H9 (cell line): ENCODE measurements at regions not wholly inside any gene's neighbourhood (a gene's known extent, or its start where the extent isn't known, plus 50 kb on each side); places are given as distances from the start of the nearest gene placed in this dataset.

Source experiments
- DNase-seq: peaks from one replicate; pipeline ENCODE4 v3.0.0-alpha.2; 2017
- H2AFZ ChIP-seq: one replicate; pipeline ENCODE4 v1.6.1; 2013; ENCODE audit warnings: mild to moderate bottlenecking, low read length, control low read depth, moderate library complexity
- H2AK5ac ChIP-seq: 2 replicates; pipeline ENCODE4 v1.6.1; 2013; ENCODE audit warnings: low read length, control low read depth, mixed read lengths; ENCODE audit not compliant: insufficient read length
- H2BK120ac ChIP-seq: one replicate; pipeline ENCODE4 v1.6.1; 2013; ENCODE audit warnings: low read depth, mild to moderate bottlenecking, low read length, control low read depth, inconsistent platforms; ENCODE audit not compliant: poor library complexity, severe bottlenecking
- H2BK12ac ChIP-seq: 2 replicates; pipeline ENCODE4 v1.6.1; 2013; ENCODE audit warnings: low read length, control low read depth, mixed read lengths, low read depth; ENCODE audit not compliant: insufficient read length
- H2BK15ac ChIP-seq: 2 replicates; pipeline ENCODE4 v1.6.1; 2013; ENCODE audit warnings: low read depth, low read length, control low read depth
- H2BK20ac ChIP-seq: one replicate; pipeline ENCODE4 v1.6.1; 2013; ENCODE audit warnings: low read depth, mild to moderate bottlenecking, low read length, control low read depth, inconsistent platforms; ENCODE audit not compliant: poor library complexity, severe bottlenecking
- H2BK5ac ChIP-seq: 2 replicates; pipeline ENCODE4 v1.6.1; 2013; ENCODE audit warnings: low read length, control low read depth, mixed read lengths; ENCODE audit not compliant: insufficient read length
- H3K14ac ChIP-seq: 2 replicates; pipeline ENCODE4 v1.6.1; 2013; ENCODE audit warnings: low read length, control low read depth; ENCODE audit not compliant: insufficient read depth
- H3K18ac ChIP-seq: 2 replicates; pipeline ENCODE4 v1.6.1; 2013; ENCODE audit warnings: low read depth, mild to moderate bottlenecking, mixed read lengths, low read length, control low read depth; ENCODE audit not compliant: insufficient read length
- H3K23ac ChIP-seq: 2 replicates; pipeline ENCODE4 v1.6.1; 2013; ENCODE audit warnings: low read length, control low read depth, mixed read lengths, low read depth; ENCODE audit not compliant: insufficient read length
- H3K23me2 ChIP-seq: 2 replicates; pipeline ENCODE4 v1.6.1; 2013; ENCODE audit warnings: low read depth, mild to moderate bottlenecking, mixed read lengths, low read length, control low read depth; ENCODE audit not compliant: insufficient read length, poor library complexity, severe bottlenecking
- H3K27ac ChIP-seq: 2 replicates; pipeline ENCODE4 v1.5.1; 2013; ENCODE audit warnings: low read length, control low read depth, mixed read lengths, low read depth; ENCODE audit not compliant: insufficient read length
- H3K27me3 ChIP-seq: 2 replicates; pipeline ENCODE4 v1.6.1; 2013; ENCODE audit warnings: low read length, control low read depth, inconsistent platforms; ENCODE audit not compliant: insufficient read depth
- H3K4ac ChIP-seq: 2 replicates; pipeline ENCODE4 v1.6.1; 2013; ENCODE audit warnings: low read depth, mild to moderate bottlenecking, control low read depth, inconsistent platforms, low read length, moderate library complexity
- H3K4me1 ChIP-seq: 2 replicates; pipeline ENCODE4 v1.6.1; 2013; ENCODE audit warnings: low read length, control low read depth, inconsistent platforms; ENCODE audit not compliant: insufficient read depth
- H3K4me2 ChIP-seq: 2 replicates; pipeline ENCODE4 v1.6.1; 2013; ENCODE audit warnings: low read length, control low read depth, mixed read lengths; ENCODE audit not compliant: insufficient read length, insufficient read depth
- H3K56ac ChIP-seq: 2 replicates; pipeline ENCODE4 v1.6.1; 2013; ENCODE audit warnings: low read depth, mild to moderate bottlenecking, mixed read lengths, low read length, control low read depth; ENCODE audit not compliant: insufficient read length
- H3K79me1 ChIP-seq: 2 replicates; pipeline ENCODE4 v1.6.1; 2013; ENCODE audit warnings: low read depth, mild to moderate bottlenecking, moderate library complexity, low read length, control low read depth, inconsistent platforms; ENCODE audit not compliant: insufficient read depth, poor library complexity, severe bottlenecking
- H3K79me2 ChIP-seq: 2 replicates; pipeline ENCODE4 v1.6.1; 2013; ENCODE audit warnings: low read length, control low read depth, inconsistent platforms; ENCODE audit not compliant: insufficient read depth
- H3K9ac ChIP-seq: 2 replicates; pipeline ENCODE4 v1.6.1; 2013; ENCODE audit warnings: low read length, control low read depth, mixed read lengths; ENCODE audit not compliant: insufficient read length; ENCODE audit errors: extremely low read depth
- H3K9me3 ChIP-seq: one replicate; pipeline ENCODE4 v1.6.1; 2013; ENCODE audit warnings: low read depth, low read length, inconsistent platforms; ENCODE audit not compliant: control insufficient read depth
- H3T11ph ChIP-seq: one replicate; pipeline ENCODE4 v1.6.1; 2013; ENCODE audit warnings: mild to moderate bottlenecking, low read length, control low read depth, inconsistent platforms
- H4K20me1 ChIP-seq: one replicate; pipeline ENCODE4 v1.6.1; 2013; ENCODE audit not compliant: control insufficient read depth, insufficient read length, insufficient read depth
- H4K5ac ChIP-seq: 2 replicates; pipeline ENCODE4 v1.6.1; 2013; ENCODE audit warnings: low read depth, mild to moderate bottlenecking, mixed read lengths, low read length, control low read depth; ENCODE audit not compliant: insufficient read length
- H4K8ac ChIP-seq: replicated peaks from 2 replicates; pipeline ENCODE4 v1.6.1; 2013; ENCODE audit warnings: low read length, control low read depth, mixed read lengths, low read depth; ENCODE audit not compliant: insufficient read length
- H4K91ac ChIP-seq: 2 replicates; pipeline ENCODE4 v1.6.1; 2013; ENCODE audit warnings: low read depth, mild to moderate bottlenecking, moderate library complexity, mixed read lengths, low read length, control low read depth; ENCODE audit not compliant: insufficient read length
- H3K27ac Mint-ChIP-seq, 3 experiments: 2 replicates in 2 of 3; 3 replicates in 1 of 3; pipeline ENCODE4 v1.8.0; 2020 to 2021; ENCODE audit warnings: mixed read lengths in 3 of 3, mild to moderate bottlenecking in 1 of 3, moderate library complexity in 1 of 3
- H3K27me3 Mint-ChIP-seq: 2 replicates; pipeline ENCODE4 v1.8.0; 2021; ENCODE audit warnings: low read depth, mild to moderate bottlenecking, moderate library complexity, mixed read lengths
- H3K36me3 Mint-ChIP-seq, 3 experiments: 2 replicates in 2 of 3; 3 replicates in 1 of 3; pipeline ENCODE4 v1.8.0; 2020 to 2021; ENCODE audit warnings: low read depth in 3 of 3, mixed read lengths in 3 of 3; ENCODE audit not compliant: insufficient read depth in 1 of 3
- H3K4me1 Mint-ChIP-seq, 2 experiments: 2 replicates each; pipeline ENCODE4 v1.8.0; 2020; ENCODE audit warnings: mixed read lengths in 2 of 2
- H3K4me3 Mint-ChIP-seq, 2 experiments: 2 replicates in 1 of 2; 3 replicates in 1 of 2; pipeline ENCODE4 v1.8.0; 2020 to 2021; ENCODE audit warnings: mild to moderate bottlenecking in 2 of 2, mixed read lengths in 2 of 2, moderate library complexity in 1 of 2
- H3K9me3 Mint-ChIP-seq, 2 experiments: 2 replicates in 1 of 2; 3 replicates in 1 of 2; pipeline ENCODE4 v1.8.0; 2020; ENCODE audit warnings: mild to moderate bottlenecking in 2 of 2, mixed read lengths in 2 of 2, moderate library complexity in 1 of 2
- WGBS: extraction: QIAGEN DNeasy Blood & Tissue Kit; methylation state at CpG from one replicate; pipeline ENCODE4 v1.1.7; 2013; ENCODE audit warnings: missing lambda C conversion rate, low lambda C conversion rate, mixed read lengths; ENCODE audit not compliant: insufficient read length; ENCODE audit errors: extremely low coverage; 5-methylcytosine and 5-hydroxymethylcytosine counted together
- TF ChIP-seq, protein P1 (sequence below): fragments of 200-600 bp; sonication (generic); conservative IDR thresholded peaks from 3 replicates; pipeline ENCODE4 v1.8.0; 2021; ENCODE audit warnings: antibody characterized with exemption, mild to moderate bottlenecking

DNA sequence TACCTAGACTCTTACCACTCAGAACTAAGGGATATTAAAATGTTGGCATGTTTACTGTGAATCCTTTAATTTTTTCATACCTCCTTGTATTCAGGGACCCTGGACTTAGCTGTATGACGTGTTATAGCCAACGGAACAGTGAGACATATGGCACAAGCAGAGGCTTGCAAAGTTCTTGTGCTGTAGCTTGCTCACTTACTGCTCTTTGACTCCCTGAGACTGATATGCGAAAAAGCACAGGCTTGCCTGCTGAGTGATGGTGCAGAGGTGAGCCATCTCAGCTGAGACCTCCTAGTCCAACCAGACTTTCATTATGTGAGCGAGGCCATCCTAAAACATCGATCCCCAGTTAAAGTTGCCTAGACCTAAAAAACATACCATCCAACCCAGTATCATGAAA is 811.0 kb downstream of the METTL15 start:
- no peak overlapping the region for H4K8ac ChIP-seq
- Mint-ChIP-seq H3K27ac (no peak overlapping the region), H3K4me3 (no peak overlapping the region), H3K9me3 (no peaks in the 10 kb centered on the region), H3K4me1 (peaks cover 16 to 24% of the 10 kb centered on the region in 2 experiments), H3K36me3 (no peaks in the 10 kb centered on the region), H3K27me3 (no peaks in the 10 kb centered on the region)
- no peak overlapping the region for H3K4me2 ChIP-seq
- no peaks in the 10 kb centered on the region for H4K20me1 ChIP-seq
- H3K4me1 ChIP-seq: no peaks in the 10 kb centered on the region; the same call in 1 of the 2 replicates
- TF ChIP-seq, protein P1, sequence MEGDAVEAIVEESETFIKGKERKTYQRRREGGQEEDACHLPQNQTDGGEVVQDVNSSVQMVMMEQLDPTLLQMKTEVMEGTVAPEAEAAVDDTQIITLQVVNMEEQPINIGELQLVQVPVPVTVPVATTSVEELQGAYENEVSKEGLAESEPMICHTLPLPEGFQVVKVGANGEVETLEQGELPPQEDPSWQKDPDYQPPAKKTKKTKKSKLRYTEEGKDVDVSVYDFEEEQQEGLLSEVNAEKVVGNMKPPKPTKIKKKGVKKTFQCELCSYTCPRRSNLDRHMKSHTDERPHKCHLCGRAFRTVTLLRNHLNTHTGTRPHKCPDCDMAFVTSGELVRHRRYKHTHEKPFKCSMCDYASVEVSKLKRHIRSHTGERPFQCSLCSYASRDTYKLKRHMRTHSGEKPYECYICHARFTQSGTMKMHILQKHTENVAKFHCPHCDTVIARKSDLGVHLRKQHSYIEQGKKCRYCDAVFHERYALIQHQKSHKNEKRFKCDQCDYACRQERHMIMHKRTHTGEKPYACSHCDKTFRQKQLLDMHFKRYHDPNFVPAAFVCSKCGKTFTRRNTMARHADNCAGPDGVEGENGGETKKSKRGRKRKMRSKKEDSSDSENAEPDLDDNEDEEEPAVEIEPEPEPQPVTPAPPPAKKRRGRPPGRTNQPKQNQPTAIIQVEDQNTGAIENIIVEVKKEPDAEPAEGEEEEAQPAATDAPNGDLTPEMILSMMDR: no peak
- H2BK120ac ChIP-seq: no peak overlapping the region
- no peak overlapping the region for H2BK5ac ChIP-seq
- H3K23ac ChIP-seq: no peak overlapping the region
- H3K14ac ChIP-seq: no peak overlapping the region
- no peak overlapping the region for H3T11ph ChIP-seq
- no peaks in the 10 kb centered on the region for H3K9me3 ChIP-seq
- H2BK20ac ChIP-seq: no peak overlapping the region
- H3K79me2 ChIP-seq: no peaks in the 10 kb centered on the region
- H2BK15ac ChIP-seq: no peak overlapping the region
- no peaks in the 10 kb centered on the region for H3K79me1 ChIP-seq
- no peak overlapping the region for H4K5ac ChIP-seq
- no peak overlapping the region for H3K27ac ChIP-seq
- H2AFZ ChIP-seq: no peak overlapping the region
- no peak overlapping the region for H4K91ac ChIP-seq
- H3K23me2 ChIP-seq: no peaks in the 10 kb centered on the region
- H2AK5ac ChIP-seq: no peak overlapping the region
- no peak overlapping the region for H3K56ac ChIP-seq
- H2BK12ac ChIP-seq: no peak overlapping the region
- H3K9ac ChIP-seq: no peak overlapping the region
- H3K27me3 ChIP-seq: no peaks in the 10 kb centered on the region
- no peak overlapping the region for H3K18ac ChIP-seq
- WGBS: no CpG with 5 or more reads among the region's 5 CpGs
- DNase-seq: no peak
- H3K4ac ChIP-seq: no peak overlapping the region
